Loucy (cell line): ENCODE measurements at regions not wholly inside any gene's neighbourhood (a gene's known extent, or its start where the extent isn't known, plus 50 kb on each side); places are given as distances from the start of the nearest gene placed in this dataset.

Experiments used
- CTCF ChIP-seq: fragments of 200-600 bp; sonication (generic); conservative IDR thresholded peaks from 2 replicates; pipeline ENCODE4 v1.5.1; 2014; ENCODE audit warnings: mild to moderate bottlenecking, antibody characterized with exemption, low read length
- EZH2phosphoT487 ChIP-seq: fragments of 200-600 bp; IDR thresholded peaks from 2 replicates; pipeline ENCODE4 v1.6.1; 2018; ENCODE audit warnings: antibody characterized with exemption, mild to moderate bottlenecking, moderate library complexity, borderline replicate concordance

GRCh38 chr4:125370478-125370877 lies 55.7 kb downstream of the FAT4 start:
- TF ChIP-seq CTCF (no peak), EZH2phosphoT487 (no peak)
